Ureter (tissue), 1 donor: ENCODE measurements at regions not wholly inside any gene's neighbourhood (a gene's known extent, or its start where the extent isn't known, plus 50 kb on each side); places are given as distances from the start of the nearest gene placed in this dataset.

Experiments
- DNase-seq: peaks from one replicate; pipeline ENCODE4 v3.0.0-alpha.2; 2020; ENCODE audit warnings: low spot score
- donor health status: DM: yes; HTN: yes; CAD: no.

DNA sequence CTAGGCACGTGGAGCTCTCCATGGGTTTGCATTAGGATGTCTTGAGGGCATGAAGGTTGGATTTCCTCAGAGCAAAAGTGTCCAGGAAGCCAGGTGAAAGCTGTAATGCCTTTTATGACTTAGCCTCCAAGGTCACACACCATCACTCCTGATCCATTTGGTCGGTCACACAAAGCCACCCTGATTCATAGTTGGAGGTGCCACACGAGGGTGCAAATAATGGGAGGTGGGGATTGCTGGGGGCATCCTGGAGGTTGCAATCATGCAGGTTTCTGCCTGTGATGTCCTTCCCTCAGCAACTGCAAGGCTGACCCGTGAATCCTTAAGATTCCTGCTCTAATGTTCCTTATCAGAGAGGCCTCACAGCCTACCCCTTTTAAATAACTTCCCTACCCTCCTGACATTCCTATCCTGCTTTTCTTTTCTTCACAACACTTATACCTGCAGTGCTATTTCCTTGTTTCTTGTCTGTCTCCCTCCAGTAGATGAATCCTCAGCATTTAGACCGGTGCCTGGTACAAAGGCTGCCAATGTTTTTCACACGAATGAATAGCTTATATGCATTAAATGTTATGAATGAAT is 97.1 kb downstream of the LIPG start:
- DNase-seq = no peak

DNA sequence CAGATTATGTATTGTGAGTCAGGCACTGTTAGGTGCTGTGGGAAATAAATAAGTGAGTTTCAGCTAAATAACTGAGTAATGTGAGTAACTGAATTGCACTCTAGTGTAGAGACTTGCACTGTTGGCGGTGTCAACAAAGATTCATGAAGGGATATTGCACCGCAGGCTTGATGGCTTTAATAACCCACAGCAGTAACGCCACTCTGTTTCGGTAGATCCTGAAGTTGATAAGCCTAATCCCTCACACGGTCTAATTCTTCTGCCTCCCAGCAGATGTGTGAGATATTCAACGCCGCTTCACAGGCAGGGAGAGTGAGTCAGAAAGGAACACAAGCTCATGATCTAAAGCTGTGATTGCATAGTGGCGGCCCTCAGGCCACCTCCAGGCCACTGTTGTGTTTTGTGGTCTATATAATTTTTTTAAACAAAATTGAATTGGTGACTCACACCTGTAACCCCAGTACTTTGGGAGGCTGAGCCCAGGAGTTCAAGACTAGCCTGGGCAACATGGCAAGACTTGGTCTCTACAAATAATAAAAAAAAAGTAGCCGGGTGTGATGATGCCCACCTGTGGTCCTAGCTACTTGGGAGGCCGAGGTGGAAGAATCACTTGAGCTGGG is 94.3 kb downstream of the LIPG start:
- DNase-seq = peak; percentile 26

DNA sequence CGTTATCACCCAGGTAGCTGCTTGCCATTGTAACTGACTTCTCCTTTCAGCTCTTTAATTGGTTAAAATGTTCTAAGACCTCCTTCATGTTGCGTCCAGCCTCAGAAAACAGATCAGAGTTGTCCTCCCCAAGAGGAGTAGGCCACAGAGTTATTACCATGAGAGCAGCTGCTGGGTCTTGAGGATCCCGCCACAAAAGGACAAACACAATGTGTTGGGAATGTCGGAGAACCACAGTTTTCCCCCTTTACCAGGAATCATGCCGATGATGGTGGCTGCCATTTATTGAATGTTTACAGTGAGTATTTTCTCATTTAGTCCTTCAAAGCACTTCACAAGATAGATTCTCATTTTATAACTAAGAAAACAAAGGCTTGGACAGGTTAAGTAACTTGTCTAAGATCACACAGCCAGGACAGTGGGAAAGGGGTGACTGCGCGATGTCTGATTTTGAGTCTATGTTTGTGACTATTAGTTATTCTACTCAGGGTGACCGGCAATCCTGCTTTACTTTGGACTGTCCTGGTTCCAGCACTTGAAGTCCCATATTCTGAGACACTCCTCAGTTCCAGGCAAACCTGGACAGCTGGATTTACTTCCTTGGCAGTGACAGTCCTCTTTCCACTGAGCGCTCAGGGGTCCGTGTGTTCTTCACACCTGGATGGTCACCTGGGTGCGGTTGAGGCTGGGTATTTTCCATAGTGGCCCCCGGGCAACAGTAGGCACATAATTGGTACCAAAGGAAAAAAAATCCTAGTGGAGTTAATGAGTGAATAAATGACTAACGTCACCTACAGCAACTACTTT is 93.6 kb downstream of the LIPG start:
- DNase-seq = peak; percentile 10

DNA sequence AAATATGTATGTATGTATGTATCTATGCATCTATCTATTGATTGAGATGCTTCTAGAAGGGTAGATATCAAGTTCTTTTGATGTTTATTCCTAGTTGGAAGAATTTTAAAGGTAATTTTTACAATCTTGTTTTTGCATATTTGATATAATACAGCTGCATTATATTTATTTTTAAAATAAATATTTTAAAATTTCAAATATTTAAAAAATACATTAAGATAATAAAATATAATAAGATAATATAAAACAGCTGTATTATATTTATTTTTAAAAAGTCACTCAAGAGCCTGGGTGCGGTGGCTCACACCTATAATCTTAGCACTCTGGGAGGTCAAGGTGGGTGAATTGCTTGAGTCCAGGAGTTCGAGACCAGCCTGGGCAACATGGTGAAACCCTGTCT is 92.5 kb downstream of the LIPG start:
- DNase-seq = no peak

DNA sequence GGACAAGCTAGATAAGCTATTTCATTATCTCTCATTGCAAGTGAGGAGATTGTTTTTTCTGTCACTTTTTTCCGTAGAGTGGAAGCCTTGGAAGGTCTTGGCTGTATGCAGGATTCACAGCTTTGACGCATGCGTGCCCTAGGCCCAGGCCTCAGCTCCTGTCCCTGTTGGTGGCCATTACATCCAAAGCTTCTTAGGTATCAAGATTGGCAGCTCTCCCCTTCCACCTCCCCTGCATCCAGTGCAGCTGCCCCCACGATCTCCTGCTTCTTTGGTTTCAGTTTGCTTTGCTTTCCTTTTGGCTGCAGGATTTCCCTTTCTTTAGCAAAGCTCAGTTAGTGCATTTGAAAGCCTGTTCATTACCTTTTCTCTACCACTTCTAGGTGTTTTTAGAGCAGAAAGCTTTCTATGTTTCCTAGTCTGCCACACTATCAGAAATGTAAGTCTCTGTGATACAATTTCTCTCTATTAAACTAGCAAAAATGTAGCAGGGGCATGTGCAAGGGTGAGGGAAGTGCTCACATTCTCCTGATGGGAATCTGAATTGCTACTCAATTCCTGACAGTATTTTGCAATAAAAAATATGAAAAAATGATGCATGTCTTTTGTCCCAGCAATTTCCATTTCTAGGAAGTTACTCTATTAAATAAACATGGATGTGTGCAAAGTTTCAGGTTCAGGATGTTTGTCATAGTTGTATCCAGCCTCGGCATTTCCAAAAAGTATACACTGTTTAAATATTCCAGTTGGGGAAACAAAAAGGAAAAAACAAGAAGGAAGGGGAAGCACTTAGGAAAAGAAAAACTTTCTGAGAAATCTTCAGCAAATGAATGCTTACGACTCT is 91.2 kb downstream of the LIPG start:
- DNase-seq = peak; percentile 26

DNA sequence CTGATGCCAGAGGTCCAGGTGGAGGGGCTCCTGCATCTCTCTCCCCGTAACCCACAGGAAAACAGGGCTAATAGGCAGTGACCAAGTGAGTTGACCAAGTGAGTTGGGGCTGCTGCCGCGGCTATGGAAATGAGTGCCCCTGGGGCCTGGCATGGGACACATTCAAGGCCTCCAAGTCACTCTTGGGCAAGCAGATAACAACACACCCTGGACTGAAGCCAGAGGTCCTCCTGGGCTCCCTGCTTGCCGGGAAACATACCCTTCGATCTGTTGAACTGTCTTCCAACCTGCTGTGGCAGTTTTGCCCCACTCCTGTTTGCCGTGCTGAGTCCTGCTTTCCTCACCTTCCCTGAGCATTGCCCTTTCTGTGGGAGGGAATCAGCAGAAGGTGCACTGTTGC is 89.2 kb downstream of the LIPG start:
- DNase-seq = peak; percentile 22

DNA sequence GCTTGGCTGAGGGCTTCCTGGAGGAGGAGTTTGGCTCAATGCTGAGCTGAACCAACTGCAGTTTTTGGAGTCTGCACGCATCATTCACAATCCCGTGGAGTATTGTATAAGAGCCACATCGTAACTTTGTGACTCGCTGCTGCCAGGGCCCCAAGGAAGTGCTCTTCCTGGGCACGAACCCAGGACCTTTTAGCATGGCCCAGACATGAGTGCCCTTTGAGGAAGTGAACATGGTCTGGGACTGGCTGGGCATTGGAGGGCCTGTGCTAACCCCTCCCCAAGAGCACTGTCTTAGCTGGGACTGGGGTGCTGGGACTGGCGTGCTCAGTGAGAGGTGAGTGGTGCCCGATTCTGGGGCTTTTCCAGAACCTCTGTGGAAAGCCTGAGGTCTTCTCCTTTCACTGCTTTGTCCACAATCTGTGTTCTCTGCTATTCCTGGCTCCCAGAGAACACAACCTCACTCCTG is 88.6 kb downstream of the LIPG start:
- DNase-seq = peak; percentile 14

DNA sequence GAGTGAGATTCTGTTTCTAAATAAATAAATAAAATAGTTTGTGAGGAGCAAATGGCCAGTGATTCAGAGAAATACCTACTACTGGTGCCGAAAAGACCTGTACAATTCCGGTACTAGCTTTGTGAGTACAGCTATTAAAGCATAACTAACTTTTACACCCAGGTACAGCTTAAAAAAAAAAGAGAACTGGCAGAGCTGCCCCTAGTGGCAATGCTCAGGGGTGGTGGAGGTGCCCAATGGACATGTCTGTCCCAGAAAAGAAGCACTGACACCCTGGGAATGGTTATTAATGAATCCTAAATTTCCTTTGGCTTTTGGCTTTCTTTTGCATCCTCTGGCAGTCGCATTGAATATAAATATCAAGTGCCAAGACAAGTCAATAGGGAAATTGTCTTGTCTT is 87.0 kb downstream of the LIPG start:
- DNase-seq = no peak
